OCI-LY1 (cell line): ENCODE measurements at regions not wholly inside any gene's neighbourhood (a gene's known extent, or its start where the extent isn't known, plus 50 kb on each side); places are given as distances from the start of the nearest gene placed in this dataset.

Source experiments
- H2AFZ ChIP-seq: fragments of 200-600 bp; sonication (generic), shearing (Covaris generic); 2 replicates; pipeline ENCODE4 v1.6.0; 2014; ENCODE audit warnings: antibody characterized with exemption, mild to moderate bottlenecking, low read length
- H3F3A ChIP-seq: fragments of 200-600 bp; sonication (generic), shearing (Covaris generic); 2 replicates; pipeline ENCODE4 v1.6.0; 2014; ENCODE audit warnings: mild to moderate bottlenecking, antibody characterized with exemption, low read length, moderate library complexity; ENCODE audit not compliant: insufficient read depth
- H3K27ac ChIP-seq: fragments of 200-600 bp; sonication (generic); 2 replicates; pipeline ENCODE4 v1.5.1; 2014; ENCODE audit warnings: low read length, mixed run types, mild to moderate bottlenecking, low read depth; ENCODE audit not compliant: poor library complexity, severe bottlenecking
- H3K27me3 ChIP-seq: fragments of 200-600 bp; sonication (generic); 2 replicates; pipeline ENCODE4 v1.6.0; 2014; ENCODE audit warnings: antibody characterized with exemption, mild to moderate bottlenecking, low read length, moderate library complexity; ENCODE audit not compliant: insufficient read depth
- H3K36me3 ChIP-seq: fragments of 200-600 bp; sonication (generic); 2 replicates; pipeline ENCODE4 v1.6.1; 2014; ENCODE audit warnings: mild to moderate bottlenecking, antibody characterized with exemption, low read length, moderate library complexity, mixed read lengths; ENCODE audit not compliant: insufficient read depth
- H3K4me1 ChIP-seq: fragments of 200-600 bp; sonication (generic); 2 replicates; pipeline ENCODE4 v1.5.1; 2014; ENCODE audit warnings: mild to moderate bottlenecking, low read length, moderate library complexity; ENCODE audit not compliant: insufficient read depth, severe bottlenecking
- H3K4me2 ChIP-seq: fragments of 200-600 bp; sonication (generic), shearing (Covaris generic); 2 replicates; pipeline ENCODE4 v1.6.1; 2014; ENCODE audit warnings: low read length
- H3K4me3 ChIP-seq: fragments of 200-600 bp; sonication (generic); 2 replicates; pipeline ENCODE4 v1.5.1; 2014; ENCODE audit warnings: low read length, low read depth, mild to moderate bottlenecking, mixed read lengths; ENCODE audit not compliant: poor library complexity, severe bottlenecking
- H3K79me2 ChIP-seq: fragments of 200-600 bp; shearing (Covaris generic); 2 replicates; pipeline ENCODE4 v1.6.1; 2016; ENCODE audit warnings: mixed run types, low read length, mixed read lengths; ENCODE audit not compliant: insufficient read depth
- H3K9ac ChIP-seq: fragments of 200-600 bp; sonication (generic), shearing (Covaris generic); 2 replicates; pipeline ENCODE4 v1.6.1; 2014; ENCODE audit warnings: mild to moderate bottlenecking, low read length, mixed read lengths
- H3K9me2 ChIP-seq: fragments of 200-600 bp; sonication (generic), shearing (Covaris generic); 2 replicates; pipeline ENCODE4 v1.6.1; 2014; ENCODE audit warnings: low read depth, mild to moderate bottlenecking, low read length, mixed read lengths
- H3K9me3 ChIP-seq: fragments of 200-600 bp; shearing (Covaris generic); 2 replicates; pipeline ENCODE4 v1.6.1; 2014; ENCODE audit warnings: low read length, mixed read lengths
- H4K20me1 ChIP-seq: fragments of 200-600 bp; sonication (generic), shearing (Covaris generic); 2 replicates; pipeline ENCODE4 v1.6.0; 2016; ENCODE audit warnings: mild to moderate bottlenecking, low read length; ENCODE audit not compliant: insufficient read depth
- EZH2 ChIP-seq: fragments of 200-600 bp; sonication (generic), shearing (Covaris generic); IDR thresholded peaks from 2 replicates; pipeline ENCODE4 v1.8.0; 2017; ENCODE audit warnings: borderline replicate concordance, mixed run types, mild to moderate bottlenecking, antibody characterized with exemption, low read length, moderate library complexity, mixed read lengths
- TF ChIP-seq, protein P1 (sequence below): fragments of 200-600 bp; sonication (generic), shearing (Covaris generic); IDR thresholded peaks from 2 replicates; pipeline ENCODE4 v1.5.1; 2017; ENCODE audit warnings: mild to moderate bottlenecking, antibody characterized with exemption, low read length, moderate library complexity, mixed read lengths

DNA sequence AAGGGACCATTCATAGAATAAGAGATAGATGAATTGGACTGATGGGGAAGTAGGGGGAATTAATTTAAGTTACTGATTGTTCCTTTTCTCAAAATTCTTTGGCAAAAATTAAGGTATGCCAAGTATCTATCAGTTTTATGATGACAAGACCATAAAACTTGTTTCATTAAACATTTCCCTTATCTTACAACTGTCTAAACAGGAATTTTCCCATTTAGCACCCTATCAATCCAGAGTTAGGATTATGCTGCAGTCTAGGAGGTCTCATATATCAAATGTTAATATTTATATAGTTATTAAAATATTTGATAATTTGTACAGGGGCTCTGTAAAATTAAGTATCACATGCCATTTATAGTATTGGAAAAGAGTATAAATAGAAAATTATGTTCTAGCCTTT lies 51.5 kb upstream of the ARID1B start:
- no peak for TF ChIP-seq EZH2
- TF ChIP-seq, protein P1, sequence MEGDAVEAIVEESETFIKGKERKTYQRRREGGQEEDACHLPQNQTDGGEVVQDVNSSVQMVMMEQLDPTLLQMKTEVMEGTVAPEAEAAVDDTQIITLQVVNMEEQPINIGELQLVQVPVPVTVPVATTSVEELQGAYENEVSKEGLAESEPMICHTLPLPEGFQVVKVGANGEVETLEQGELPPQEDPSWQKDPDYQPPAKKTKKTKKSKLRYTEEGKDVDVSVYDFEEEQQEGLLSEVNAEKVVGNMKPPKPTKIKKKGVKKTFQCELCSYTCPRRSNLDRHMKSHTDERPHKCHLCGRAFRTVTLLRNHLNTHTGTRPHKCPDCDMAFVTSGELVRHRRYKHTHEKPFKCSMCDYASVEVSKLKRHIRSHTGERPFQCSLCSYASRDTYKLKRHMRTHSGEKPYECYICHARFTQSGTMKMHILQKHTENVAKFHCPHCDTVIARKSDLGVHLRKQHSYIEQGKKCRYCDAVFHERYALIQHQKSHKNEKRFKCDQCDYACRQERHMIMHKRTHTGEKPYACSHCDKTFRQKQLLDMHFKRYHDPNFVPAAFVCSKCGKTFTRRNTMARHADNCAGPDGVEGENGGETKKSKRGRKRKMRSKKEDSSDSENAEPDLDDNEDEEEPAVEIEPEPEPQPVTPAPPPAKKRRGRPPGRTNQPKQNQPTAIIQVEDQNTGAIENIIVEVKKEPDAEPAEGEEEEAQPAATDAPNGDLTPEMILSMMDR, result no peak
- Histone ChIP-seq H3K27me3 (no peaks in the 10 kb centered on the region), H3K4me3 (no peak overlapping the region), H3K4me1 (peaks cover 22% of the 10 kb centered on the region), H3K9ac (no peak overlapping the region), H2AFZ (no peak overlapping the region), H3K9me3 (no peaks in the 10 kb centered on the region), H3K79me2 (no peaks in the 10 kb centered on the region), H4K20me1 (no peaks in the 10 kb centered on the region), H3K4me2 (no peak overlapping the region), H3K27ac (no peak overlapping the region), H3F3A (peaks cover 5% of the 10 kb centered on the region; the same call in 1 of the 2 replicates), H3K36me3 (no peaks in the 10 kb centered on the region), H3K9me2 (no peaks in the 10 kb centered on the region)

DNA sequence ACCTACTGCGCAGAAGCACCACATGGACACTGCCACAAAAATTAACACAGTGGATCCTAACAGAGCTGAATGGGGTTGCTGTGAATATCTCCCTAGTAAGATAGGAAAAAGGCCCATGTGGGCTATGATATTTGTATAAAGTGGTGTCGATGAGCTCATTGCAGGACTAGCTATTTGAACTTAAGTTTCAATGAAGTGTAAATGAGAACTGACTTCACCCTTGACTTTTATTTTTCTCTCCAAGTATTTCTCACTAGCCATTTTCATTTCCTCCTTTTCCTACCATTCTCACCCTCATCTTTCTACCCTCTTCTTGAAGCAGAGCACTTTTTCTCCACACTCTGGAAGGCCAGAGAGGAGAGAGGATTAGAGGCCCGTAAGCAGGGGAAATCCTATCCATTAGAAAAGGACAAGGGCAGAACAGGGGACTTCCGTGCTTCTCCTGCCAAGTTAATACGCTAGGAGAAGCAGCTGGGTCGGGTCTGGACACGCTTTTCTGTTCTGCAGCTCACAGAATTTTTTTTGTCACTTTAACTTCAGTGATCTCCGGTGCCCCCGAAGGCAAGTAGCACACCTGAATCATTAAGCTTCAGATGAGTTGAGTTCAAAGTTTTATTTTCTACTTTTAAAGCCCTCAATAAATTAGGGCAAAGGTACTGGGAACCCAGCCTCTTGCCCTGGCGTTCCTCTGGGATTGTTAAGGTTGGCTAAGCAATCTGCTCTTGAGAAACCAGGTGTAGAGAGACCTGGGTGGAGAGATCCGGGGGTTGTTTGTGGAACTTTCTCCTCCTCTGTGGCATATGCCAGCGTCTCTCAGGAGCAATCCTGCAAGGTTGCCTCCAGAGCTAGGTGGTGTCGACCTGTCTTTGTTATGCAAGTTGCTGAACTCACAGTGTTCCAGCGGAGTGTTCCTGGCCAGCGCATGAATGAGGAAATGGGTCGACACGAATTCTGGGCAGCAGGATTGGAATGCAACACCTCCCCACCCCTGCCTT lies 56.2 kb upstream of the ARID1B start:
- peaks cover 36% of the 10 kb centered on the region for H3K4me1 ChIP-seq
- H3K9ac ChIP-seq, result peak overlapping the region; percentile 63; the same call in 1 of the 2 replicates
- no peaks in the 10 kb centered on the region for H3K9me2 ChIP-seq
- H3K79me2 ChIP-seq, result no peaks in the 10 kb centered on the region
- peaks cover 9% of the 10 kb centered on the region; the same call in 1 of the 2 replicates for H3F3A ChIP-seq
- H2AFZ ChIP-seq, result no peak overlapping the region
- H4K20me1 ChIP-seq, result no peaks in the 10 kb centered on the region
- no peaks in the 10 kb centered on the region for H3K9me3 ChIP-seq
- peak overlapping the region; percentile 91 for H3K27ac ChIP-seq
- H3K4me3 ChIP-seq, result peak overlapping the region; percentile 53
- no peaks in the 10 kb centered on the region for H3K36me3 ChIP-seq
- H3K4me2 ChIP-seq, result peak overlapping the region; percentile 90
- no peaks in the 10 kb centered on the region for H3K27me3 ChIP-seq
- TF ChIP-seq EZH2, result no peak
- TF ChIP-seq, protein P1, result no peak

DNA sequence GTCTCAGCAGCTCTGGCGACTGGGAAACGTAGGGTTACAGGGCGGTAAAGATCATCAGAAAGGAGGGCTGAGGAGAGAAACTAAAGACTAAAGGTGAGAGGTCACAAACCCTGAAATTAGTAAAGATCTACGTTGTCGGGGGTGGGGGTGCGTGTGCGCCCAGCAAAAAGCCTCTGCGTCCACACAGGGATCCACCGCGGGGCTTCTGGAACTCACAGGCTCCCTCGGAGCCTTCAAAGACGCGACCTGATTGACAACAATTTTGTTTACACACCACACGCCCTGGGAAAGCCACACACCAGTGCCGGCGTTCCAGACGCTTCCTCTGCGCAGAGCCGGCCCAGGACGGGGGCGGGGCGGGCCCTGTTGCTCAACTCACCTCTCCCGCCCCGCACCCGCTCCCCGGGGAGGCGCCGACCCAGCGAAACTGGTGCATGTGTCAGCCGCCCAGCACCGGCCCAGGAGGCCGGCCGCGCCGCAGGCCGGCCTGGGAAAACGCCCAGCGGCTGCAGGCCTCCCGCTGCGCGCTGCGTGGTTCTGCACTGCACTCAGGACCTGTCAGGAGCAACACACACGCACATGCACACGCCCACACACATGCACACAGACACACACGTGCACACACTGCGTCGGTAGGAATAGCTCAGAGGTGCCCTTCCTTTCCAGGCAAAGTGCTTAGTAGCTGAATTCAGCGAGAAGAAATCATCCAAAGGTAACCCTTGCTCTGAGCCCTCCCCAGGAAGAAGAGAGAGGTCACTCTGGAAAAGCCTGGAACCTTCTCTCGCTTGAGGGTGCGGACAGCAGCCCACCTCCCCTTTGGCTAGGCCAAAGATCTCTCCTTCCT lies 57.2 kb upstream of the ARID1B start:
- Histone ChIP-seq H3K9me3 (no peaks in the 10 kb centered on the region), H3K27me3 (no peaks in the 10 kb centered on the region), H3K9me2 (no peaks in the 10 kb centered on the region), H2AFZ (peak overlapping the region; percentile 71), H3K36me3 (no peaks in the 10 kb centered on the region), H4K20me1 (no peaks in the 10 kb centered on the region), H3K4me2 (peak overlapping the region; percentile 90), H3K27ac (peak overlapping the region; percentile 91), H3K4me1 (peaks cover 36% of the 10 kb centered on the region), H3K4me3 (peak overlapping the region; percentile 53), H3K9ac (peak overlapping the region; percentile 63), H3F3A (peaks cover 9% of the 10 kb centered on the region; the same call in 1 of the 2 replicates), H3K79me2 (no peaks in the 10 kb centered on the region)
- TF ChIP-seq EZH2, result no peak
- TF ChIP-seq, protein P1, result no peak
